ENCODE measurements at regions not wholly inside any gene's neighbourhood (a gene's known extent, or its start where the extent isn't known, plus 50 kb on each side); places are given as distances from the start of the nearest gene placed in this dataset.
"Not testable (repeated sequence)": the region's sequence is repeated elsewhere in the genome, so short reads cannot be mapped to it uniquely, and the experiment has no call there.

DNA sequence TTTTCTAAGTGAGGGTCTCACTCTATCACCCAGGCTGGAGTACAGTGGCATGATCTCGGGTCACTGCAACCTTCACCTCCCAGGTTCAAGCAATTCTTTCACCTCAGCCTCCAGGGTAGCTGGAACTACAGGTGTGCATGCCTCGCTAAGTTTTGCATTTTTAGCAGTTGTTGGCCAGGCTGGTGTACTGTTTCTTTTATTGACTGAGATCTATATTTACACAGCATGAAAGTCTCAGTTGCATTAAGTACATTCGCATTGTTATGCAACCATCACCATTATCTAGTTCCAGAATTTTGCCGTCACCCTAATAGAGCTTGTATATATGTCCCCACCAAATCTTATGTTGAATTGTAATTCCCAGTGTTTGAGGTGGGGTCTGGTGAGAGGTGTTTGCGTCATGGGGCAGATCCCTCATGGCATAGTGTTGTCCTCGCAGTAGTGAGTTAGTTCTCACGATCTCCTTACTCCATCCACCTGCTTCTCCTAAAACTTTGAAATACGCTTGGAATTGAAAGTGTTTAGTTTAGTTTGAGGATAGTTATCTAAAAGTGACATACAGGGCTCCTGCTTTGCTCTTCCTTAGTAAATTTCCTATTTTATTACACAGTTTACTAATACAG, 101.3 kb downstream of the SYT15B start:
- H3K36me3 Mint-ChIP-seq (ENCODE audit: low read depth); H3K27ac Mint-ChIP-seq; H3K4me3 Mint-ChIP-seq; H3K27me3 Mint-ChIP-seq (ENCODE audit: low read depth); H3K9me3 Mint-ChIP-seq; H3K4me1 Mint-ChIP-seq (ENCODE audit: low read depth): not testable (repeated sequence)

- H3K36me3 Mint-ChIP-seq (ENCODE audit: low read depth); H3K4me1 Mint-ChIP-seq (ENCODE audit: low read depth); H3K27me3 Mint-ChIP-seq (ENCODE audit: low read depth); H3K9me3 Mint-ChIP-seq; H3K27ac Mint-ChIP-seq; H3K4me3 Mint-ChIP-seq: not testable (repeated sequence)
Observed at GRCh38 chr10:47656732-47657131, 106.7 kb downstream of the SYT15B start.

- H3K4me1 Mint-ChIP-seq (ENCODE audit: low read depth); H3K9me3 Mint-ChIP-seq; H3K36me3 Mint-ChIP-seq (ENCODE audit: low read depth); H3K4me3 Mint-ChIP-seq; H3K27me3 Mint-ChIP-seq (ENCODE audit: low read depth); H3K27ac Mint-ChIP-seq: not testable (repeated sequence)
Observed at GRCh38 chr10:47654161-47654560, 109.2 kb downstream of the SYT15B start.

GRCh38 chr10:47648594-47648993, 114.8 kb downstream of the SYT15B start:
- H3K4me1 Mint-ChIP-seq (ENCODE audit: low read depth); H3K27ac Mint-ChIP-seq; H3K4me3 Mint-ChIP-seq; H3K36me3 Mint-ChIP-seq (ENCODE audit: low read depth); H3K27me3 Mint-ChIP-seq (ENCODE audit: low read depth); H3K9me3 Mint-ChIP-seq: not testable (repeated sequence)

DNA sequence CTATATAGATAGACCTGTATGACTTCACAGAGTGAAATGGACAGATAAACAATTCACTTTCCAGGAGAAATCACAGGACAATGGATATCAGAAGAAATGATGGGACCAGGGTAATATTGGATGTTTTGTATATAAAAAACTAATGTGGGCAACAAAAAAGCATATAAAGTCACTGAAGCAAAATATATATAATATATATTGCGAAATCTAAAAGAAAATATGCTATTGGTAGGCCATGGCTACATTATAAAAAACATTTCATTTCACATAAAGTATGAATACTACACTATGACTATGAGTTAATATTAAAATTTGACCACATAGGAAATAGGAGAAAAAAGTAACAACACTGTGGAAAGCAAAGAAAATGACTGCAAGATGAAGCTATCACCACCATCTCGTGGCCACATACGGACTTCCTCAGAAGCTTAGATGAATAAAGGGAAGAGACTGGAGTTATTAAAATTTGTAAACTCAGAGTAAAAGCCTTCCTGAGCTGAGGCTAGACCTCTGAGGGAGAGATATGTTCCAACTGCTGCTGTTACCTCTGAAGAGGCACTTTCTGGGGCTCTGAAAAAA, 115.8 kb downstream of the SYT15B start:
- H3K36me3 Mint-ChIP-seq (ENCODE audit: low read depth); H3K27me3 Mint-ChIP-seq (ENCODE audit: low read depth); H3K27ac Mint-ChIP-seq; H3K4me1 Mint-ChIP-seq (ENCODE audit: low read depth); H3K9me3 Mint-ChIP-seq; H3K4me3 Mint-ChIP-seq: not testable (repeated sequence)

GRCh38 chr10:47646686-47647273, 116.6 kb downstream of the SYT15B start:
- H3K27ac Mint-ChIP-seq; H3K27me3 Mint-ChIP-seq (ENCODE audit: low read depth); H3K4me3 Mint-ChIP-seq; H3K4me1 Mint-ChIP-seq (ENCODE audit: low read depth); H3K36me3 Mint-ChIP-seq (ENCODE audit: low read depth); H3K9me3 Mint-ChIP-seq: not testable (repeated sequence)

DNA sequence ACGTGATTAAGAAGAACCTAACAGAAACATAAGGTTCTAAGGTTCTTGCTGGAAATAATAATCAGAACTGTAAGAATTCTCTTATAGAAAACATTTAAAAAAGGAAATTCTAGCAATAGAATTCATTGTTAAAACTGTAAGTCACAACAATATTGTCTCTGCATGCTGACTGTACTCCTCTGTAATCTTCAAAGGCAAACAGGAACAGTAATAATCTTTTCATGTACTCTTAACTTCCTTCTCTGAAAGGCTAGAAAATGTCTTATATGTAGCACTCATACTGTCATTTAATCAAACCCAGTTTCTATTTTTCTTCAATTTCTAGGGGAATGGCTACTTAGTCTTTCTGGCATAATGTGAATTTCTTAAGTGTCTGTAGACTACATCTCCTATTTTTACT, 103.5 kb upstream of the AGAP9 start:
- not testable (repeated sequence) for H3K9me3 Mint-ChIP-seq; H3K27me3 Mint-ChIP-seq (ENCODE audit: low read depth); H3K36me3 Mint-ChIP-seq (ENCODE audit: low read depth); H3K4me3 Mint-ChIP-seq; H3K27ac Mint-ChIP-seq; H3K4me1 Mint-ChIP-seq (ENCODE audit: low read depth)

GRCh38 chr10:47622719-47623118, 99.3 kb upstream of the AGAP9 start:
- not testable (repeated sequence) for H3K36me3 Mint-ChIP-seq (ENCODE audit: low read depth); H3K4me3 Mint-ChIP-seq; H3K4me1 Mint-ChIP-seq (ENCODE audit: low read depth); H3K27ac Mint-ChIP-seq; H3K27me3 Mint-ChIP-seq (ENCODE audit: low read depth); H3K9me3 Mint-ChIP-seq

DNA sequence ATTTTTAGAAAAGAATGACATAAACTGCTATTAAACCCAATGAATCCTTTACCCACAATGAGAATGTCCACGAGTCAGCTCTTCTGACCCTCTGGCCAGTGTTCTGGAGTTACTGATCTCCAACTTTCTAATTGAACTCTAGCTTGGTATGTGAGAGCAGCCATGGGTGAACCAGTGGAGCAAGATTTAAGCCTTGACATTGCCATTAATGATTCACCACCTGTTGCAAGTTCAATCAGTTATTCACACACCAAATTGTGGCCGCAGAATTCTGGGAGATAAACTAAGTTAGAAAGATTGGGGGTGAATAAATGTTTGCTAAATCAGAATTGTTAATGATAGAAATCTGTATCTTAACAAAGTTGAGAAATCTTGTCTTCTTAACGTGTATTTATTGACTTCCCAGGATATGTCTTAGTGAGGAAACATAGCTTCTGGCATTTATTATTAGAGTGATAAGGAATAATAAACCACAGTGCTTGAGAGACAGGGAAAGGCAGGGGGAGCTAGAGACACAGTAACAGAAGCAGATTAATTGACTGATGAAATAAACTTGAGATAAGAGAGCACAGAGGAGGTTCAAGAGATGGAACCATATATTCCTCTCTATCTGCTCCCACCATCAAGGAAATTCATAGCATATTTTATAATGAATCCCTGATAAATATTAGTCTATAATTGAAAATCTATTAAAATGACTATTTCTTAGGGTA, 96.0 kb upstream of the AGAP9 start:
- H3K27ac Mint-ChIP-seq; H3K9me3 Mint-ChIP-seq; H3K4me1 Mint-ChIP-seq (ENCODE audit: low read depth); H3K36me3 Mint-ChIP-seq (ENCODE audit: low read depth); H3K27me3 Mint-ChIP-seq (ENCODE audit: low read depth); H3K4me3 Mint-ChIP-seq: not testable (repeated sequence)

GRCh38 chr10:47609311-47609710, 85.9 kb upstream of the AGAP9 start:
- not testable (repeated sequence) for H3K4me3 Mint-ChIP-seq; H3K4me1 Mint-ChIP-seq (ENCODE audit: low read depth); H3K36me3 Mint-ChIP-seq (ENCODE audit: low read depth); H3K27ac Mint-ChIP-seq; H3K27me3 Mint-ChIP-seq (ENCODE audit: low read depth); H3K9me3 Mint-ChIP-seq

GRCh38 chr10:47605791-47606773, 82.6 kb upstream of the AGAP9 start:
- not testable (repeated sequence) for H3K27ac Mint-ChIP-seq; H3K9me3 Mint-ChIP-seq; H3K4me3 Mint-ChIP-seq; H3K4me1 Mint-ChIP-seq (ENCODE audit: low read depth); H3K27me3 Mint-ChIP-seq (ENCODE audit: low read depth); H3K36me3 Mint-ChIP-seq (ENCODE audit: low read depth)

DNA sequence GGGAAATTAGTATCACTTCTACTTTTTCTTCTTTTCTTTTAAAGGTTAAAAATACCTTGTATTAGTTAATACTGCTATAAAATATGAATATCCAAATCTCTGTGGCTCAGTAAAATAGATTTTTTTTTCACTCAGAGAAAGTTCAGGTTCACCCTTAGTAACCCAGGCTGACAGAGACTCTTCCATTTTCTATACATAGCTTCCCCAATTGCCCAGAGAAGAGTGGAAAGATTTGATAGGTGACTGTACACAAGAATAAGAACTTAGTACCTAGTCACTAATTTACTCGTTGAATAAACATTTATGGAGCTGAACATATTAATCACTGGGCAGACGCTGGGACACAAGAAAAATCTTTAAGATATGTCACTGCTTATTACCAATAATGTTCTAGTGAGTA, 77.2 kb upstream of the AGAP9 start:
- not testable (repeated sequence) for H3K9me3 Mint-ChIP-seq; H3K36me3 Mint-ChIP-seq (ENCODE audit: low read depth); H3K4me1 Mint-ChIP-seq (ENCODE audit: low read depth); H3K27ac Mint-ChIP-seq; H3K4me3 Mint-ChIP-seq; H3K27me3 Mint-ChIP-seq (ENCODE audit: low read depth)

DNA sequence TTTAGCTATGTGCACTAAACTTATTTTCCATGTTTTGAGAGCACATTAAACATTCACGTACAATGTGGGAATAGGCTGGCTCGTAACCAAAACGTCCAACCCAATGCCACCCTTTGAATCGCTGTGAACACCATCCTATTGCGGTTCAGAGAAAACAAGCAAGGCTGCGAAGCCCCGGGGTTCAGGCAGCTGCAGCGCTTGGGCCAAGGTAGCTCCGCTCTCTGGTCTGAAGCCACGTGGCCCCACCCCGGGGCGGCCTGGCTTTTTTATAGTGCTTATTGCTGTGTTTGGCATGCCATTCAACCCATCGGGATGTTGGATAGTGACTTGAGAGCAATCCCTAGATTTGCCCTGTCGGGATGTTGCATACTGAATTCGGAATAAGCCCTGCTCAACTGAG, 76.7 kb upstream of the AGAP9 start:
- H3K9me3 Mint-ChIP-seq; H3K4me3 Mint-ChIP-seq; H3K27ac Mint-ChIP-seq; H3K4me1 Mint-ChIP-seq (ENCODE audit: low read depth); H3K27me3 Mint-ChIP-seq (ENCODE audit: low read depth); H3K36me3 Mint-ChIP-seq (ENCODE audit: low read depth): not testable (repeated sequence)

DNA sequence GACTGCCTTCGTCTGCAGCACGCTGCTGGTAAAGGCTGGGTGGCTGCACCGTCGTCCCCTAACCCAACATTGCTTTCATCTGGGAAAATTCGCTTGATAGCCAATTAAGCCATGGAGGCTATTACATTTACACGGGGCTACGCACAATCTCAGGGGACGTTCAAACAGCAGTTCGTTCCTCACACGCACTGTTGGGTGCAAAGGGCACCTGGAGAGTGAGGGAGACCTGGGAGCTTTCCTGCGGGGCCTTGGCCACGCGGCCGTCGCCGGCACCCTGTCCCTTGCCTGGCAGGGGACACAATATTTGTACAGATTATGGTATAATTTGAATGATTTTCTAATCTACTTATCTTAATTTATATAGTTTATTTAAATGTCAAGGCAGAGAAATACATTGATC, 76.2 kb upstream of the AGAP9 start:
- peaks cover 13% of the 10 kb centered on the region for H3K27me3 Mint-ChIP-seq (ENCODE audit: low read depth)
- not testable (repeated sequence) for H3K4me1 Mint-ChIP-seq (ENCODE audit: low read depth); H3K27ac Mint-ChIP-seq; H3K9me3 Mint-ChIP-seq; H3K4me3 Mint-ChIP-seq; H3K36me3 Mint-ChIP-seq (ENCODE audit: low read depth)

GRCh38 chr10:47593805-47594204, 70.4 kb upstream of the AGAP9 start:
- H3K27ac Mint-ChIP-seq; H3K4me1 Mint-ChIP-seq (ENCODE audit: low read depth); H3K4me3 Mint-ChIP-seq; H3K9me3 Mint-ChIP-seq; H3K36me3 Mint-ChIP-seq (ENCODE audit: low read depth): not testable (repeated sequence)
- peaks cover 25% of the 10 kb centered on the region for H3K27me3 Mint-ChIP-seq (ENCODE audit: low read depth)

Measured in T-helper 1 cell treated with Interleukin-12 subunit alpha and Interleukin-12 subunit beta and Interleukin-4 antibody, amounts not matched to agents 30 μg/mL and 1 μg/mL, for 36 hours (primary cell).